ENCODE measurements at regions not wholly inside any gene's neighbourhood (a gene's known extent, or its start where the extent isn't known, plus 50 kb on each side); places are given as distances from the start of the nearest gene placed in this dataset.

GRCh38 chr10:44293306-44293778 is 91.6 kb downstream of the CXCL12 start:
- DNase-seq (ENCODE audit: low read depth, low spot score) (no peak), ATAC-seq (no peak)
- peaks cover 16% of the 10 kb centered on the region for H3K27me3 ChIP-seq (ENCODE audit: insufficient read depth, low read length)
- no peaks in the 10 kb centered on the region for H3K36me3 ChIP-seq (ENCODE audit: control insufficient read depth in 1 of 2, insufficient read depth in 2 of 2, low read length in 2 of 2)
- H3K9ac ChIP-seq (ENCODE audit: low read length): no peak overlapping the region
- no TSS peak for BruUV-seq (replicated peaks)
- CTCF ChIA-PET: no interaction called here
- no peak overlapping the region for H3K4me3 ChIP-seq (replicated peaks in 1 of 2; ENCODE audit: low read depth in 1 of 2, low read length in 2 of 2)
- no peak overlapping the region for H2AFZ ChIP-seq (ENCODE audit: low read depth, low read length, poor library complexity, severe bottlenecking)
- TF ChIP-seq CBX3 (IDR thresholded peaks at IDR 0.05; ENCODE audit: low read depth) (no peak), POLR2A (IDR thresholded peaks at IDR 0.05; ENCODE audit: borderline replicate concordance, extremely low read depth, insufficient read depth, insufficient read length) (no peak), SRF (IDR thresholded peaks at IDR 0.05; ENCODE audit: low read depth) (no peak), ZNF274 (IDR thresholded peaks at IDR 0.05; ENCODE audit: low read depth, low read length) (no peak), EZH2 (IDR thresholded peaks at IDR 0.05) (no peak), YY1 (IDR thresholded peaks at IDR 0.05; ENCODE audit: extremely low read depth, insufficient replicate concordance, low read depth, low read length) (no peak), RAD21 (IDR thresholded peaks at IDR 0.05; ENCODE audit: low read depth) (no peak), CTCF (IDR thresholded peaks at IDR 0.05 in 2 of 3, conservative IDR thresholded peaks at IDR 0.05 in 1 of 3; ENCODE audit: borderline replicate concordance in 1 of 3, insufficient read depth in 1 of 3, low read depth in 2 of 3, low read length in 2 of 3) (no peak), ZBTB33 (IDR thresholded peaks at IDR 0.05; ENCODE audit: extremely low read depth, insufficient replicate concordance, low read length) (no peak), SIN3A (IDR thresholded peaks at IDR 0.05; ENCODE audit: low read depth) (no peak), EZH2phosphoT487 (IDR thresholded peaks at IDR 0.05; ENCODE audit: borderline replicate concordance) (no peak), REST (IDR thresholded peaks at IDR 0.05; ENCODE audit: low read depth) (no peak), CEBPB (IDR thresholded peaks at IDR 0.05; ENCODE audit: low read depth) (no peak), EGR1 (IDR thresholded peaks at IDR 0.05; ENCODE audit: low read depth) (no peak), TCF7L2 (IDR thresholded peaks at IDR 0.05; ENCODE audit: borderline replicate concordance, extremely low read depth, insufficient read depth, insufficient read length) (no peak), POLR2AphosphoS5 (IDR thresholded peaks at IDR 0.05; ENCODE audit: low read depth, low read length) (no peak), MAX (IDR thresholded peaks at IDR 0.05) (no peak), ELF1 (IDR thresholded peaks at IDR 0.05; ENCODE audit: borderline replicate concordance, low read depth) (no peak)
- no peaks in the 10 kb centered on the region for H3K9me3 ChIP-seq (ENCODE audit: control insufficient read depth in 1 of 2, insufficient read depth in 1 of 2, low read depth in 1 of 2, low read length in 2 of 2)
- no peak overlapping the region for H3K4me2 ChIP-seq (ENCODE audit: low read length)
- H3K27ac ChIP-seq (ENCODE audit: low read depth, low read length): no peak overlapping the region
- intact Hi-C loops (cut with micrococcal nuclease): no loop called here
- RAD21 ChIA-PET (ENCODE audit: low non-redundant PET in 1 of 2, low total read pairs in 2 of 2, uncharacterized antibody in 2 of 2, unreplicated experiment in 2 of 2): no interaction called here
- no peaks in the 10 kb centered on the region for H3K79me2 ChIP-seq (ENCODE audit: insufficient read depth, low read length)
- H3K4me1 ChIP-seq (ENCODE audit: control insufficient read depth in 1 of 2, insufficient read depth in 2 of 2, low read length in 2 of 2): no peaks in the 10 kb centered on the region
- POLR2A ChIA-PET: no interaction called here
- no peaks in the 10 kb centered on the region for H4K20me1 ChIP-seq (ENCODE audit: insufficient read depth)
- H3K9me2 ChIP-seq (ENCODE audit: insufficient read depth): no peaks in the 10 kb centered on the region

All from HCT116 (cell line).